ENCODE measurements at regions not wholly inside any gene's neighbourhood (a gene's known extent, or its start where the extent isn't known, plus 50 kb on each side); places are given as distances from the start of the nearest gene placed in this dataset.

- no peak for TF ChIP-seq POLR2AphosphoS5 (IDR thresholded peaks at IDR 0.05; ENCODE audit: low read length)
- no peak for TF ChIP-seq TAF1 (IDR thresholded peaks at IDR 0.05; ENCODE audit: borderline replicate concordance, low read depth, low read length)
- no peak for TF ChIP-seq JUNB (IDR thresholded peaks at IDR 0.05)
- TF ChIP-seq CTCF (IDR thresholded peaks at IDR 0.05 in 2 of 3, conservative IDR thresholded peaks at IDR 0.05 in 1 of 3; ENCODE audit: control insufficient read depth in 2 of 3, extremely low read depth in 1 of 3, insufficient read depth in 1 of 3, low read depth in 3 of 3, low read length in 3 of 3) = no peak
- no peak for TF ChIP-seq EZH2 (IDR thresholded peaks at IDR 0.05; ENCODE audit: borderline replicate concordance, control insufficient read depth, low read depth, low read length)
- no peak for TF ChIP-seq BRCA1 (IDR thresholded peaks at IDR 0.05; ENCODE audit: low read depth, low read length)
- no peak for TF ChIP-seq RELA (IDR thresholded peaks at IDR 0.05; ENCODE audit: borderline replicate concordance, partially characterized antibody)
- no peak for TF ChIP-seq PAX5 (IDR thresholded peaks at IDR 0.05; ENCODE audit: borderline replicate concordance, low read depth, low read length)
- TF ChIP-seq SP1 (IDR thresholded peaks at IDR 0.05; ENCODE audit: low read depth, low read length) = no peak
- TF ChIP-seq LARP7 (IDR thresholded peaks at IDR 0.05) = no peak
- no peak for TF ChIP-seq ZNF24 (IDR thresholded peaks at IDR 0.05)
- no peak for TF ChIP-seq HCFC1 (IDR thresholded peaks at IDR 0.05; ENCODE audit: low read length)
- TF ChIP-seq, protein P1, sequence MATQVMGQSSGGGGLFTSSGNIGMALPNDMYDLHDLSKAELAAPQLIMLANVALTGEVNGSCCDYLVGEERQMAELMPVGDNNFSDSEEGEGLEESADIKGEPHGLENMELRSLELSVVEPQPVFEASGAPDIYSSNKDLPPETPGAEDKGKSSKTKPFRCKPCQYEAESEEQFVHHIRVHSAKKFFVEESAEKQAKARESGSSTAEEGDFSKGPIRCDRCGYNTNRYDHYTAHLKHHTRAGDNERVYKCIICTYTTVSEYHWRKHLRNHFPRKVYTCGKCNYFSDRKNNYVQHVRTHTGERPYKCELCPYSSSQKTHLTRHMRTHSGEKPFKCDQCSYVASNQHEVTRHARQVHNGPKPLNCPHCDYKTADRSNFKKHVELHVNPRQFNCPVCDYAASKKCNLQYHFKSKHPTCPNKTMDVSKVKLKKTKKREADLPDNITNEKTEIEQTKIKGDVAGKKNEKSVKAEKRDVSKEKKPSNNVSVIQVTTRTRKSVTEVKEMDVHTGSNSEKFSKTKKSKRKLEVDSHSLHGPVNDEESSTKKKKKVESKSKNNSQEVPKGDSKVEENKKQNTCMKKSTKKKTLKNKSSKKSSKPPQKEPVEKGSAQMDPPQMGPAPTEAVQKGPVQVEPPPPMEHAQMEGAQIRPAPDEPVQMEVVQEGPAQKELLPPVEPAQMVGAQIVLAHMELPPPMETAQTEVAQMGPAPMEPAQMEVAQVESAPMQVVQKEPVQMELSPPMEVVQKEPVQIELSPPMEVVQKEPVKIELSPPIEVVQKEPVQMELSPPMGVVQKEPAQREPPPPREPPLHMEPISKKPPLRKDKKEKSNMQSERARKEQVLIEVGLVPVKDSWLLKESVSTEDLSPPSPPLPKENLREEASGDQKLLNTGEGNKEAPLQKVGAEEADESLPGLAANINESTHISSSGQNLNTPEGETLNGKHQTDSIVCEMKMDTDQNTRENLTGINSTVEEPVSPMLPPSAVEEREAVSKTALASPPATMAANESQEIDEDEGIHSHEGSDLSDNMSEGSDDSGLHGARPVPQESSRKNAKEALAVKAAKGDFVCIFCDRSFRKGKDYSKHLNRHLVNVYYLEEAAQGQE (IDR thresholded peaks at IDR 0.05; ENCODE audit: low read depth, low read length) = no peak
Observed at GRCh38 chr4:125594056-125594602, 279.4 kb downstream of the FAT4 start.
